ENCODE measurements at regions not wholly inside any gene's neighbourhood (a gene's known extent, or its start where the extent isn't known, plus 50 kb on each side); places are given as distances from the start of the nearest gene placed in this dataset.

DNA sequence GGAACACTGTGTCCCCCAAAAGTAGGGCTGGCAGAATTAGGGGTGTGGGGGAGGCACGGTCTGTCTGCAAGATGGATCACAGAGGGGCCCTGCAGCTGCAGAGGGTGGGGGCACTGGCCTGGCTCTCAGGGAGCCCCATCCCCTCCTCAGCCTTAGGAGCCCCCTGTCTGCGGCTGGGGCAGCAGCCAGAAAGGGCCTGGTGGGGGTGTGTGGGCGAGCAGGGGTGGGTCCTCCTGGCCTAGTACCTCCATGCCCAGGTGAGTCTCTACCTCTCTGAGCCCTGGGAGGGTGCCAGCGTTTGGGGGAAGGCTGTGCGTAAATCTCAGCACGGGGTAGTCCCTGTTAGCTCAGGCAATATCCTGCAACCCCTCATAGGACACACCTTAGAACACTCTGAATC lies 280.5 kb upstream of the PPP2R2D start:
- no peak for DNase-seq (ENCODE audit: low spot score)
- TF ChIP-seq, protein P1, sequence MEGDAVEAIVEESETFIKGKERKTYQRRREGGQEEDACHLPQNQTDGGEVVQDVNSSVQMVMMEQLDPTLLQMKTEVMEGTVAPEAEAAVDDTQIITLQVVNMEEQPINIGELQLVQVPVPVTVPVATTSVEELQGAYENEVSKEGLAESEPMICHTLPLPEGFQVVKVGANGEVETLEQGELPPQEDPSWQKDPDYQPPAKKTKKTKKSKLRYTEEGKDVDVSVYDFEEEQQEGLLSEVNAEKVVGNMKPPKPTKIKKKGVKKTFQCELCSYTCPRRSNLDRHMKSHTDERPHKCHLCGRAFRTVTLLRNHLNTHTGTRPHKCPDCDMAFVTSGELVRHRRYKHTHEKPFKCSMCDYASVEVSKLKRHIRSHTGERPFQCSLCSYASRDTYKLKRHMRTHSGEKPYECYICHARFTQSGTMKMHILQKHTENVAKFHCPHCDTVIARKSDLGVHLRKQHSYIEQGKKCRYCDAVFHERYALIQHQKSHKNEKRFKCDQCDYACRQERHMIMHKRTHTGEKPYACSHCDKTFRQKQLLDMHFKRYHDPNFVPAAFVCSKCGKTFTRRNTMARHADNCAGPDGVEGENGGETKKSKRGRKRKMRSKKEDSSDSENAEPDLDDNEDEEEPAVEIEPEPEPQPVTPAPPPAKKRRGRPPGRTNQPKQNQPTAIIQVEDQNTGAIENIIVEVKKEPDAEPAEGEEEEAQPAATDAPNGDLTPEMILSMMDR (IDR thresholded peaks at IDR 0.05): no peak
- Histone ChIP-seq H3K27ac (no peak overlapping the region), H3K4me3 (no peak overlapping the region)

DNA sequence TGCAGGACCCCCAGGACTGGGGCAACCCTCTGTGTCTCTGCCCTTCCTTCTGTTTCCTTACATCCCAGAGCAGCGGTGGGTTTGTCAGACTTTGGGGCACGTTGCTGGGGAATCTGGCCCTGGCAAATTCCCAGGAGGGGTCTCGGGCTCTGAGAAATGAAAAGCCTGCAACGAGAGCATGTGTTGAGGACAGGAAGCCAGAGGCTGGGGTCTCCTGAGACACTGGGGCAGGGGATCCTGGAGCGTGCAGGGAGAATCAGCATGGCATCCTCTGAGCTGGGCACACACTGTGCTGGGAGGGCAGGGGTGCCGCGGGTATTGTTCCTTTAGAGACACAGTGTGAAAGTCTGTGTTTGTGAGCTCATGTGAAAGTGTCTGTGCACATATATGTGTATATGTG lies 279.9 kb upstream of the PPP2R2D start:
- Histone ChIP-seq H3K27ac (no peak overlapping the region), H3K4me3 (no peak overlapping the region)
- TF ChIP-seq, protein P1 (IDR thresholded peaks at IDR 0.05): no peak
- DNase-seq (ENCODE audit: low spot score): no peak

DNA sequence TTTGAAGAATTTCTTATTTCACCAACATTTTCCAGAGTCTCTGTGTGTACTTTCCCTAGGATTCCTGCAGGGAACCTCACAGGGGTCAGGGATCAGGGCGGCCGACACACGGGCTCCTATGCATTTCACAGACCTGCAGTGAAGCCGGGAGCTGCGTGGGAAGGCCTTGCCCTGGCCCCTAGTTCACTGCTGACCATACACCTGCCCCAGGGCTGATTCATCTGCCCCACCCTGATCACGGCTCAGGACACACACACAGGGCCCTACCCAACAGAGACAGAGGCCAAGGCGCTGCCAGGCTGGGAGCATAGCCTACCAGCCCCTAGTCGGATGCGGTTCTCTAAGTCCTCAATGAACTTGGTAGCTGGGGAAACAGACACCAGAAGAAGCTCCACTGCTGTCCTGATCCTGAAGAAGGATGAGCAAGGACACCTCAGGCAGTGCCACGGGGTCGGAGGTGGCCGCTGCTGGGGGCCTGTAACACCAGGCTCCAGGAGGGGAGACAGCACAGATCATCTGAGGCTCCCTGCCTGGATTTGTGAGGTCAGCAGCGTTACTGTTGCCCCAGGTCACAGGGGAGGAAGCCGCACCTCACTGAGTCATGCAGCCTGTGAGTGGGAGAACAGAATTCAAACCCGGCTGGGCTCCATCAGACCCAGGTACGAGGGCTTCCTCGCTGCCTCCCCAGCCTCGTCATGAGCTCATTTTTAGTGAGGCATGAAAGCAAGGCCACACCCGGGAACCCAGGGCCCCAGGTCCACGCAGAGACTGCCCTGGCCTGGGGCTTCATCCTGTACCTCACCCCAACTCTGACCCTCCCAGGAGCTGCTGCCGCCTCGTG lies 278.8 kb upstream of the PPP2R2D start:
- TF ChIP-seq, protein P1 (IDR thresholded peaks at IDR 0.05): no peak
- DNase-seq (ENCODE audit: low spot score): no peak
- H3K27ac ChIP-seq: no peak overlapping the region
- H3K4me3 ChIP-seq: no peak overlapping the region

DNA sequence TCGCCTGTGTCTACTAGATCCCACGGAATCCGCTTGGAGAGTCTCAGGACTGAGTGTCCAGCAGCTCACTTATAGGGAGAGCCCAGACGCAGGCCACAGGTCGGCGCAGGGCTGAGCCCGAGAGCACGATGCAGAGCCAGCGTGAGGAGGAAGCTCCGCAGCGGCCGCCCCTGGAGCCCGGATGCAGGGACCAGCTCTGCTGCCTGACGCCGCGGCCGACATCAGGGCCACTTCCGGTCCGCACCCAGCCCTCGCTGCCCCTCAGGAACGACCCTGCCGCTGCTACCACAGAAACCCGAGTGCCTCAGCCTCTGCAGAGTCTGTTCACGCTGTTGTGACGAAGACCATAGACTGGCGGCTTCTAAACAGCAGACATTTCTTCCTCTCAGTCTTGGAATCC lies 275.8 kb upstream of the PPP2R2D start:
- no peak for DNase-seq (ENCODE audit: low spot score)
- Histone ChIP-seq H3K4me3 (no peak overlapping the region), H3K27ac (no peak overlapping the region)
- TF ChIP-seq, protein P1 (IDR thresholded peaks at IDR 0.05): no peak

DNA sequence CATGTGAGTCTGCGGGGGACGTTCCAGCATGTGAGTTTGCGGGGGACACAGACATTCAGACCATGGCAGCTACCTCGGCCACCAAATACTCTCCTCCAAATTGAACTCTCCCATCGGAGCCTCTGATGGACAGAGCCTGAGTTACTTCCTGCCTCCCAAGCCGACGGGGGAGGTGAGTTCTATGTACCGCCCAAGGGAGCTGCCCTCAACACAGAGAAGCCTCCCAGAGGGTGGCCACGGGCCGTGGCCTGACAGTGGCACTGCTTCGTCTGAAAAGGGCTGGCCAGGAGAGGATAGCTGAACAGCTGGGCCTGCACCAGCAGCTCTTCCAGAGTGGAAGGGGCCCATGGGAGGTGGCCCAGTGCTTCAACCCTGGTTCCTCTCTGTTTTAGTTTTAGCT lies 274.5 kb upstream of the PPP2R2D start:
- TF ChIP-seq, protein P1 (IDR thresholded peaks at IDR 0.05): no peak
- no peak overlapping the region for H3K27ac ChIP-seq
- DNase-seq (ENCODE audit: low spot score): no peak

DNA sequence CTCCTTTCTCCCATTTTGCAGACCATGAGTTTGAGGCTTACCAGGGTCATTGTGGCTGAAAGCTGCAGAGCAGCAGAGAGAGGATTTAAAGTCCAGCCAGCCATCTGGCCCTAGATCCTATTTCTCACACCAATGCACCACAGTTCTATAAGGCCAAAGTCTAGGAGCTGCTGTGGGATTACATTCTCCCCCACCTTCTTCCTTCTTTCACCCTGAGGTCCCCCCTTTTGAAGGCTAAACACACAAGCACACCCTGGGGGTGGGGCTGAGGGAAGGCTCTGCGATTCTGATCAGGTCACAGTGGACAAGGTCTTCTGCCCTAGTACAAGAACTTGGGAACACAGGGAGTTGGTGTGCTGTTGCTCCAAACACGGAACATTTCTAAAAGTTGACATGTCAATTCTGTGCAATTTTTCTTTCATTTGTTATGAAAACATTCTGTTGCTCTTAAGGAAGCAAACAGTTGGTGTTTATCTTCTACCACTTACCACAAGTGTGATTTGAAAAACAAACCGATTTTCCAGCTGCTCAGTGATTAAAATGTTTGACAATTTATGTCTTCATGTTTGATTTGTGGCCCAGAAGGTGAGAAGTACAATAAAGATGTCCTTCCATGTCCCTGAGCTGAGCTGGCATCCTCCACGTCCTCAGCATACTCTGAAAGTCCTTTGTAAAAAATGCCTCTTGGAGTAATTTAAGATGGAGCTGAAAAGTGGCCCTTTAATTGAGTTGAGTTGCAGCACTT lies 271.6 kb upstream of the PPP2R2D start:
- Histone ChIP-seq H3K27ac (no peak overlapping the region), H3K4me3 (no peak overlapping the region)
- TF ChIP-seq, protein P1 (IDR thresholded peaks at IDR 0.05): no peak
- no peak for DNase-seq (ENCODE audit: low spot score)

More for the DNA sequence above, 274.5 kb upstream of the PPP2R2D start:
- no peak overlapping the region for H3K4me3 ChIP-seq
